ENCODE measurements at regions not wholly inside any gene's neighbourhood (a gene's known extent, or its start where the extent isn't known, plus 50 kb on each side); places are given as distances from the start of the nearest gene placed in this dataset.

- DNase-seq (ENCODE audit: low spot score) (no peak), ATAC-seq (ENCODE audit: low read depth) (no peak)
- no peaks in the 10 kb centered on the region for H3K4me1 ChIP-seq (ENCODE audit: insufficient read depth, poor library complexity, severe bottlenecking)
- no peak for TF ChIP-seq CTCF (IDR thresholded peaks at IDR 0.05; ENCODE audit: poor library complexity, severe bottlenecking)
- no peaks in the 10 kb centered on the region for H3K36me3 ChIP-seq (ENCODE audit: low read depth)
- no peaks in the 10 kb centered on the region for H3K27me3 ChIP-seq (ENCODE audit: insufficient read depth, poor library complexity, severe bottlenecking)
- no peak overlapping the region for H3K27ac ChIP-seq (ENCODE audit: poor library complexity, severe bottlenecking)
- H3K9me3 ChIP-seq (ENCODE audit: severe bottlenecking): no peaks in the 10 kb centered on the region
- H3K4me3 ChIP-seq (ENCODE audit: severe bottlenecking): no peak overlapping the region
These were observed 115.6 kb upstream of the TMTC1 start for GRCh38 chr12:29899212-29899931.

- H3K9me3 ChIP-seq (ENCODE audit: severe bottlenecking): no peaks in the 10 kb centered on the region
- H3K27me3 ChIP-seq (ENCODE audit: insufficient read depth, poor library complexity, severe bottlenecking): no peaks in the 10 kb centered on the region
- DNase-seq (ENCODE audit: low spot score) (no peak), ATAC-seq (ENCODE audit: low read depth) (no peak)
- H3K36me3 ChIP-seq (ENCODE audit: low read depth): no peaks in the 10 kb centered on the region
- no peaks in the 10 kb centered on the region for H3K4me1 ChIP-seq (ENCODE audit: insufficient read depth, poor library complexity, severe bottlenecking)
- no peak overlapping the region for H3K4me3 ChIP-seq (ENCODE audit: severe bottlenecking)
- no peak for TF ChIP-seq CTCF (IDR thresholded peaks at IDR 0.05; ENCODE audit: poor library complexity, severe bottlenecking)
- H3K27ac ChIP-seq (ENCODE audit: poor library complexity, severe bottlenecking): no peak overlapping the region
These were observed 112.2 kb upstream of the TMTC1 start for GRCh38 chr12:29895966-29896365.

- DNase-seq (ENCODE audit: low spot score): no peak
- Histone ChIP-seq H3K9me3 (ENCODE audit: severe bottlenecking) (no peaks in the 10 kb centered on the region), H3K4me1 (ENCODE audit: insufficient read depth, poor library complexity, severe bottlenecking) (no peaks in the 10 kb centered on the region), H3K27ac (ENCODE audit: poor library complexity, severe bottlenecking) (no peak overlapping the region), H3K36me3 (ENCODE audit: low read depth) (no peaks in the 10 kb centered on the region), H3K4me3 (ENCODE audit: severe bottlenecking) (no peak overlapping the region), H3K27me3 (ENCODE audit: insufficient read depth, poor library complexity, severe bottlenecking) (no peaks in the 10 kb centered on the region)
- ATAC-seq (ENCODE audit: low read depth): no peak
- TF ChIP-seq CTCF (IDR thresholded peaks at IDR 0.05; ENCODE audit: poor library complexity, severe bottlenecking): no peak
These were observed 109.3 kb upstream of the TMTC1 start for GRCh38 chr12:29893002-29893401.

- no peaks in the 10 kb centered on the region for H3K4me1 ChIP-seq (ENCODE audit: insufficient read depth, poor library complexity, severe bottlenecking)
- no peaks in the 10 kb centered on the region for H3K9me3 ChIP-seq (ENCODE audit: severe bottlenecking)
- no peak overlapping the region for H3K27ac ChIP-seq (ENCODE audit: poor library complexity, severe bottlenecking)
- H3K36me3 ChIP-seq (ENCODE audit: low read depth): no peaks in the 10 kb centered on the region
- no peak for ATAC-seq (ENCODE audit: low read depth)
- TF ChIP-seq CTCF (IDR thresholded peaks at IDR 0.05; ENCODE audit: poor library complexity, severe bottlenecking): no peak
- no peak overlapping the region for H3K4me3 ChIP-seq (ENCODE audit: severe bottlenecking)
- DNase-seq (ENCODE audit: low spot score): no peak
- no peaks in the 10 kb centered on the region for H3K27me3 ChIP-seq (ENCODE audit: insufficient read depth, poor library complexity, severe bottlenecking)
These were observed 108.0 kb upstream of the TMTC1 start for GRCh38 chr12:29891792-29892191.

- Histone ChIP-seq H3K4me3 (ENCODE audit: severe bottlenecking) (no peak overlapping the region), H3K27me3 (ENCODE audit: insufficient read depth, poor library complexity, severe bottlenecking) (no peaks in the 10 kb centered on the region), H3K36me3 (ENCODE audit: low read depth) (no peaks in the 10 kb centered on the region), H3K4me1 (ENCODE audit: insufficient read depth, poor library complexity, severe bottlenecking) (no peaks in the 10 kb centered on the region), H3K9me3 (ENCODE audit: severe bottlenecking) (no peaks in the 10 kb centered on the region), H3K27ac (ENCODE audit: poor library complexity, severe bottlenecking) (no peak overlapping the region)
- peak; percentile 3 for TF ChIP-seq CTCF (IDR thresholded peaks at IDR 0.05; ENCODE audit: poor library complexity, severe bottlenecking)
- ATAC-seq (ENCODE audit: low read depth) (no peak), DNase-seq (ENCODE audit: low spot score) (no peak)
These were observed 106.0 kb upstream of the TMTC1 start for GRCh38 chr12:29889737-29890136.

All from RWPE2 (cell line).